ENCODE measurements at regions not wholly inside any gene's neighbourhood (a gene's known extent, or its start where the extent isn't known, plus 50 kb on each side); places are given as distances from the start of the nearest gene placed in this dataset.

DNA sequence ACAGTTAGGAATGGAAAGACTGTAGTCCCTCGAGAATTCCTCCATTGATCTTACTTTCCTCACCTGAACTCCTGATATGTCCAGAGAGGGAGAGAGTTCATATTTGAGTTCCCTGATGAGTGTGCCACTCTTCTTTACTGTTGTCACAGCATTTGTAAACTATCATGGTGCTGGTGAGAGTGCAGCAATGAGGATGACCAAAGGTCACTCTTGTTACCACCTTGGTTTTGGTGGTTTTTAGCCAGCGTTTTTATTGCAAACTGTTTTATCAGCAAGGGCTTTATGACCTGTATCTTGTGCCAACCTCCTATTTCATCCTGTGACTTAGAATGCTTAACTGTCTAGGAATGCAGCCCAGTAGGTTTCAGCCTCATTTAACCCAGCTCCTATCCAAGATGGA is 1062.5 kb downstream of the BCL11A start:
- Histone ChIP-seq H3K9me3 (peaks cover 7% of the 10 kb centered on the region), H3K4me3 (no peak overlapping the region), H3K36me3 (ENCODE audit: insufficient read depth in 1 of 2, low read depth in 1 of 2) (no peaks in the 10 kb centered on the region), H3K27me3 (ENCODE audit: insufficient read depth in 3 of 3, low read length in 2 of 3) (no peaks in the 10 kb centered on the region), H3K4me1 (no peaks in the 10 kb centered on the region), H3K27ac (no peak overlapping the region)
- DNase-seq: no peak
- no peak for ATAC-seq
- TF ChIP-seq CTCF (IDR thresholded peaks at IDR 0.05): no peak
- 80 to 89% (median 86%) methylated on average over 2 of the region's 2 CpGs for WGBS, 3 donors
- intact Hi-C loops (cut with DNase I): no loop called here

DNA sequence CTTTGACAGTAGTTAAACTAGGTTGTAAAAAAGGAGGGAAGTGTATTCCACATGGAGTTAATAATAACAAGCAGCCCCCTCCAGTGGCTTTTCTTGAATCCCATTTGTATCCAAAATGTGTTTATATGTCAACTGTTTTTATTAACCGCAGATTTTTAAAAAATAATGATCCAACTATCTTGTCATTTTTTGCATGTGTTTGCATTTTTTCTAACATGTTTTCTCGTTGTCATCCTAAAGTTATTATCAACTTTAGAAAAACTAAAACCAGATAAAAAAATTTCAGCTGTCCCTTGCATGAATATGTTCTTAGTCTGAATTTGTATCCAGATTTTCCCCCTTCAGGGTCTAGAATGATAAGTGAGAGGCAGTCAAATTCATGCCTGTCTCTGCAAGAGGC is 1063.3 kb downstream of the BCL11A start:
- Histone ChIP-seq H3K4me1 (no peaks in the 10 kb centered on the region), H3K9me3 (peaks cover 3% of the 10 kb centered on the region), H3K4me3 (no peak overlapping the region), H3K36me3 (ENCODE audit: insufficient read depth in 1 of 2, low read depth in 1 of 2) (no peaks in the 10 kb centered on the region), H3K27ac (no peak overlapping the region), H3K27me3 (ENCODE audit: insufficient read depth in 3 of 3, low read length in 2 of 3) (no peaks in the 10 kb centered on the region)
- no peak for TF ChIP-seq CTCF (IDR thresholded peaks at IDR 0.05)
- 81 to 82% (median 81%) methylated on average over 2 of the region's 2 CpGs for WGBS, 3 donors
- intact Hi-C loops (cut with DNase I): no loop called here
- no peak for DNase-seq
- no peak for ATAC-seq

DNA sequence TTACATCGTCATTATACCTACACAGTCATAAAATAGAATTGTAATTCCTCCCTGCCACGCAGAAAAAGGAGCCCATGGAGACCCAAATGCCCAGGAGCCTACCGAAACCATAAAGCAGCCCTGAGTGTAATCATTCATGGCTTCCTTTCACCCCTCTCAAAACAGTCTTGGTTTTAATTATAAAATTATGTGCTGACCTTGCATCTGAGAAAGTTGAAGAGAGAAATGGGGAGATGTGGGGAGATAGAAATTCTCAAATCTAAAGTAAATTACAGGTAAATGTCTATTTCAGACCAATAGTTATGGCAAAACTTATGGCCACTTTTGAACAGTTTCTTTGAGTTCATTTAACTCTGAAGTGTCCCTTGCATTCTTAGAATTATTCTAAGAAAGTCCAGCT is 1068.8 kb downstream of the BCL11A start:
- DNase-seq (no peak), ATAC-seq (no peak)
- Histone ChIP-seq H3K27ac (no peak overlapping the region), H3K9me3 (no peaks in the 10 kb centered on the region), H3K27me3 (ENCODE audit: insufficient read depth in 3 of 3, low read length in 2 of 3) (no peaks in the 10 kb centered on the region), H3K4me3 (no peak overlapping the region), H3K36me3 (ENCODE audit: insufficient read depth in 1 of 2, low read depth in 1 of 2) (no peaks in the 10 kb centered on the region), H3K4me1 (no peaks in the 10 kb centered on the region)
- 63 to 72% (median 69%) methylated on average over 3 of the region's 3 CpGs for WGBS, 3 donors
- intact Hi-C loops (cut with DNase I): no loop called here
- no peak for TF ChIP-seq CTCF (IDR thresholded peaks at IDR 0.05)

GRCh38 chr2:59463426-59463825 is 1090.0 kb downstream of the BCL11A start:
- Histone ChIP-seq H3K4me3 (no peak overlapping the region), H3K9me3 (no peaks in the 10 kb centered on the region), H3K27me3 (ENCODE audit: insufficient read depth in 3 of 3, low read length in 2 of 3) (peaks cover 0 to 1% (median 0%) of the 10 kb centered on the region in 3 donors), H3K36me3 (ENCODE audit: insufficient read depth in 1 of 2, low read depth in 1 of 2) (no peaks in the 10 kb centered on the region), H3K4me1 (no peaks in the 10 kb centered on the region), H3K27ac (no peak overlapping the region)
- no peak for TF ChIP-seq CTCF (IDR thresholded peaks at IDR 0.05)
- DNase-seq (no peak), ATAC-seq (no peak)
- intact Hi-C loops (cut with DNase I): no loop called here
- WGBS, 3 donors: 31 to 49% (median 38%) methylated on average over 4 of the region's 4 CpGs

DNA sequence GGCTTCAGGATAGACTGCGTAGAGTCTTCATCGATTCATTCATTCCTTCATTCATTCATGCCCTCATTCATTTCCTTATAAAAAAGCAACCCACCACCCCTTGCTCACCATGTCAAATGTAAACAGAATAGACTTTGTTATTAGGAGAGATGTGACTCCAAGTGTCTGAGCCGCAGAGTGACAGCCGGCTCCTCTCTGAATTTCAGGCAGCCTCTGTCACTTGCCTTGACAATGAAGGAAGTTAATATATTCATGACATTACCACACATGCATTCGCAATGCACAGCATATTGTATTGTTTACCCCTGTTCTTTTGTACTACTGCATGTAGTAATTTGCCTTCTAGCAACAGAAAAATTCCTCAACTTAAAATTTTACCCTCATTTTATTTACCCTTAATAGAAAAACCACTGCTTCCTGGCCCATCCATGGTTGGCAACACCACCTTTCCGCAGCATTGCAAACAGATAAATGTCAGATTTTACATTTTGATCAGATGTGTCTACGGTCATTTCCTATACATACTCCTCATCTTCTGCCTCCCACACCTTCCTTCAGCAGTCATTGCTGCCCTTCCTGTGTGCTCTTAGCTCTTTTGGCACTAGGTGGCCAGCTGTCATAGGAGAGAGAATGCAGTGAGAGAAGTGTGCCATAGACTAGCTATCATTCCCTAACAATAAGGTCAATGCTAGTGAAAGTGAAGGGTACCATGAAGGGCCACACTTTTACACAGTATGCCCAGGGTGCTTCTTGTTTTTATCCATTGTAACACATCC is 1090.8 kb downstream of the BCL11A start:
- Histone ChIP-seq H3K9me3 (no peaks in the 10 kb centered on the region), H3K36me3 (ENCODE audit: insufficient read depth in 1 of 2, low read depth in 1 of 2) (no peaks in the 10 kb centered on the region), H3K4me1 (no peaks in the 10 kb centered on the region), H3K27ac (no peak overlapping the region), H3K4me3 (no peak overlapping the region), H3K27me3 (ENCODE audit: insufficient read depth in 3 of 3, low read length in 2 of 3) (peaks cover 0 to 1% (median 0%) of the 10 kb centered on the region in 3 donors)
- TF ChIP-seq CTCF (IDR thresholded peaks at IDR 0.05): no peak
- intact Hi-C loops (cut with DNase I): no loop called here
- ATAC-seq: no peak
- WGBS, 3 donors: 76 to 77% (median 76%) methylated on average over 7 of the region's 7 CpGs
- DNase-seq: no peak
